Activated naive CD4-positive, alpha-beta T cell treated with anti-CD3 and anti-CD28 coated beads, Interleukin-2, amount 50 U/mL, for 16 hours (primary cell): ENCODE measurements at regions not wholly inside any gene's neighbourhood (a gene's known extent, or its start where the extent isn't known, plus 50 kb on each side); places are given as distances from the start of the nearest gene placed in this dataset.

Experiments used
- DNase-seq: peaks from one replicate; pipeline ENCODE4 v3.0.0-alpha.2; 2020

DNA sequence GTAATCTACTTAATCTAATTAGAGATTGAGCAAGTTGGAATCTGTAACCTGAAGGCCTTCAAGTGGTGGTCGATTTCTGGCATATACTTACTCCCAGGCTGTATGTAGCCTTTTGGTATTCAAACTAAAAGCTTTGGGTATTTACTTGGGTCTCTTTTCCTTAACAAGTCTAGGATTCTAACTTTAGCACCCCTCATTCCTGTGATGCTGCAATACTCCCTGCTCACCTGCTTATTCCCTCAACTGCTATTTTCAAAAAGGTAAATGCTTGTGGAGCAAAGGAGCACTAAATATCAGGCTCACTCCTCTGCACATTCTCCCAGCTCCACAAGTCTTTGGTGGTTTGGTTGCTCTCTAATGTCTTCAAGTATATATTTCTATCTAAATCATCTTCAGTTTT lies 68.0 kb upstream of the CYYR1 start:
- no peak for DNase-seq

DNA sequence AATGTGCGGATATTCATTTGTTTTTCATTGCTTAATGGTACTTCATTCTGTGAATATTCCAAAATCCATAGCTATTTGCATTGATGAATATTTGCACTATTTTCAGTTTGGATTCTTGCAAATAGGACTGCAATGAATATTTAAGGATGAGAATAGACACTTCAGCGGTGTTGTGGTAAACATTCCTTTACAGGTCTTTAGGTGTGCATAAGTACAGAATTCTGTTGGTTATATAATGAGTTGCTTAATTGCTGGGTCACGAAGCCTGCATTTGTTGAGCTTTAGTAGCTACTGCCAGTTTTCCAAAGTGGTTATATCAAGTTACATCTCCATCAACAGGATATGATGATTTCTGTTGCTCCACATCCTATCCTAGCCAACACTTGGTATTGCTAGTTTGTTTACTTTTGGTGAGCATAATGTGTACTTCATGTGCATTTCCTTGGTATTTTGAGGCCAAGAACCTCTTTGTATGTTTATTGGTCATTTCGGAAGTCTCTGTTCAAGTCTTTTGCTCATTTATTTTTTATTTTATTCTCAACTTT lies 64.2 kb upstream of the CYYR1 start:
- no peak for DNase-seq

DNA sequence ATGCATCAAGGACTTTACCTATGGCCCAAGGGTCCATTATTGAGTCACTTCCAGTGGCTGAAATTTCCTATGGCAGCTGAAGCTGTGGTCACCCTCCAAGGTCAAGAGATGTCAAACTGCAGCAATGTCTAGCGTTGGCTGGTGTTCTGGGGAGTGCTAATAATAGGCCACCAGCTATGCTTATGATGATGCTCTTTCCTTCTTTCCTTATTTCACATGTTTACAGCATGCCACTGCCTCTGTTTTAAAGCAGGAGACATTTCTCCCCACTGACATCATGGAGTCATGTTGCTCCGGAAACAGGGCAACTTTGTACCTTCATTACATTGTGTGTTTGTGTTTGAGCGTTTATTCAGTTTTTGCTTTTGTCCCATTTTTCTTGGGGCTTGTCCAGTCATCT lies 62.6 kb upstream of the CYYR1 start:
- no peak for DNase-seq

DNA sequence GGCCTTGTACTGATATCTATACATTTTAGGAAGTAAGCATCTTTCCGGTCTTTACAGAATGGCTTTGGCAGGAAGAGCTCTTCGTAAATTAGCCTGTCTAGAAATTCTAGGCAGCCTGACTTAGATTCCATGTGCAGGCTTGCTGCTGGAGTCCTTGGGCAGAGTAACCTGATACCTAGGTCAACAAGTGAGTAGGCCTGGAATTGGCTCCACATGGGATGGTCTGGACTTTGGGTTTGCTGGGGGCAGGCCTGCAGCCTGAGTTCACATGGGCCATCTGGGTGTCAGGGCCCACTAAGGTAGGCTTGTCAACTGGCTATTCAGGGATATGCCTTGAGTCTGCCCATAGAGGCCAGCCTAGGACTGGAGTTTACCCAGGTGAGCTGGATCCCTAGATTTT lies 59.6 kb upstream of the CYYR1 start:
- no peak for DNase-seq

DNA sequence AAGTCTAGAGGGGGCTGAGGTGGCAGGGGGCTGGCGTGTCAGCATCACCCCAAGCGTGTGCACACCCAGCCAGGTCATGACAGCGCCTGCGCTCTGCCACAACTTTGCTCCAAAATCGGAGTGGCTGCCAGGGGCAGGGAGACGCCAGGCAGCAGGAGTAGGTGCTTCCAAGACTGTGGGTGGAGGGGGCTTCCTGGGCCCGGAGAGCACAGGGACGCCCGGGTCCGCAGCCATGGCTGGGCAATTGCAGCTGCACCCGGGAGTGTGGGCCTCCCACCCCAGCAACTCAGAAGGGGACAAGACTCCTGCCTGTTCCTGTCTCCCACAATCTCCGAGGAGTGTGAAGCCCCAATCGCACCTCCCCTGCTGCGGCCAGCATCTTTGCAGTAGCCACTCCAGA lies 53.1 kb upstream of the CYYR1 start:
- DNase-seq: no peak

DNA sequence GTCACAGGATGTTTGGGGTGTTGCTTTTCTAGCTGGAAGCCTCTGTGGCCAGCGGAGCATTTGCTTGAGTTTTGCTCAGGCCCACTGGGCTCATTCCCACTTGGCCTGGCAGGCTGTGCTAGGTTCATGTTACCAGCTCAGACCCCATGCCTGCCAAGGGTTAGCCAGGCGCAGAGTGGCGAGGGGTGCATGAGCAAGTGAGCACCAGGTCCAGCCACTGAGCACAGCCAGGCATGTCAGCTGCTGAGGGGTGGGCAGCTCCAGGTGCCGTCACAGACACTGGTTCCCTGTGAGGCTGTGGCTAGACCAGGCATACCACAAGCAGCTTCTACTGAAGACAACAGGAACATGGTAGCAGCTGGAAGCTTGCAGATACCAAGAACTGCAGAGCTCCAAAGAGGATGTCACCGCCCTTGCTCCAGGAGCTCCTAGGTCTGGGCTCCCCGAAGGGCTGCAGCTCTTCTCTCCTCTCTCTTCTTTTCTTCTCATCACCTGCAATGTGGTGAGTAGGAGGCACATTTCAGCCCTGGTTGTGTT lies 52.0 kb upstream of the CYYR1 start:
- no peak for DNase-seq
